ENCODE measurements at regions not wholly inside any gene's neighbourhood (a gene's known extent, or its start where the extent isn't known, plus 50 kb on each side); places are given as distances from the start of the nearest gene placed in this dataset.

- DNase-seq (ENCODE audit: extremely low read depth, low read depth), result no peak
- TF ChIP-seq CTCF (IDR thresholded peaks at IDR 0.05; ENCODE audit: low read depth, low read length, missing control alignments), result no peak
- no peak overlapping the region for H3K4me3 ChIP-seq (replicated peaks; ENCODE audit: low read depth, low read length)
Observed at GRCh38 chr2:62415019-62415431, 91.0 kb downstream of the TMEM17 start.

GRCh38 chr2:62413116-62413663 lies 92.8 kb downstream of the TMEM17 start:
- no peak overlapping the region for H3K4me3 ChIP-seq (replicated peaks; ENCODE audit: low read depth, low read length)
- TF ChIP-seq CTCF (IDR thresholded peaks at IDR 0.05; ENCODE audit: low read depth, low read length, missing control alignments), result no peak
- no peak for DNase-seq (ENCODE audit: extremely low read depth, low read depth)

- H3K4me3 ChIP-seq (replicated peaks; ENCODE audit: low read depth, low read length), result no peak overlapping the region
- no peak for DNase-seq (ENCODE audit: extremely low read depth, low read depth)
- TF ChIP-seq CTCF (IDR thresholded peaks at IDR 0.05; ENCODE audit: low read depth, low read length, missing control alignments), result no peak
Observed at GRCh38 chr2:62412347-62412742, 93.7 kb downstream of the TMEM17 start.

GRCh38 chr2:62410926-62411456 lies 95.0 kb downstream of the TMEM17 start:
- no peak for DNase-seq (ENCODE audit: extremely low read depth, low read depth)
- H3K4me3 ChIP-seq (replicated peaks; ENCODE audit: low read depth, low read length), result no peak overlapping the region
- TF ChIP-seq CTCF (IDR thresholded peaks at IDR 0.05; ENCODE audit: low read depth, low read length, missing control alignments), result no peak

GRCh38 chr2:62410015-62410453 lies 96.0 kb downstream of the TMEM17 start:
- H3K4me3 ChIP-seq (replicated peaks; ENCODE audit: low read depth, low read length), result no peak overlapping the region
- no peak for DNase-seq (ENCODE audit: extremely low read depth, low read depth)
- TF ChIP-seq CTCF (IDR thresholded peaks at IDR 0.05; ENCODE audit: low read depth, low read length, missing control alignments), result no peak

- DNase-seq (ENCODE audit: extremely low read depth, low read depth), result no peak
- H3K4me3 ChIP-seq (replicated peaks; ENCODE audit: low read depth, low read length), result no peak overlapping the region
- no peak for TF ChIP-seq CTCF (IDR thresholded peaks at IDR 0.05; ENCODE audit: low read depth, low read length, missing control alignments)
Observed at GRCh38 chr2:62409442-62409841, 96.6 kb downstream of the TMEM17 start.

- no peak for TF ChIP-seq CTCF (IDR thresholded peaks at IDR 0.05; ENCODE audit: low read depth, low read length, missing control alignments)
- DNase-seq (ENCODE audit: extremely low read depth, low read depth), result no peak
- no peak overlapping the region for H3K4me3 ChIP-seq (replicated peaks; ENCODE audit: low read depth, low read length)
Observed at GRCh38 chr2:62408241-62408677, 97.7 kb downstream of the TMEM17 start.

All from HFF-Myc (cell line).